HepG2 (cell line): ENCODE measurements at regions not wholly inside any gene's neighbourhood (a gene's known extent, or its start where the extent isn't known, plus 50 kb on each side); places are given as distances from the start of the nearest gene placed in this dataset.

Source experiments
- BRD4 ChIP-seq: sonication (generic); formaldehyde crosslinking; IDR thresholded peaks from 2 replicates; pipeline ENCODE4 v1.4.0; 2020; ENCODE audit warnings: missing genetic modification reagents
- EP300 ChIP-seq, 3 experiments: sonication (generic) in 1 of 3; formaldehyde crosslinking in 1 of 3; IDR thresholded peaks; 2 replicates each; pipeline versions ENCODE4 v1.5.1 to v1.6.1; 2011 to 2020; ENCODE audit warnings: low read depth in 2 of 3, low read length in 2 of 3, borderline replicate concordance in 1 of 3, improper control_type of control experiment in 1 of 3, mild to moderate bottlenecking in 1 of 3, missing genetic modification reagents in 1 of 3, moderate library complexity in 1 of 3
- FOXJ3 ChIP-seq: sonication (generic); formaldehyde crosslinking; IDR thresholded peaks from 2 replicates; pipeline ENCODE4 v1.4.0; 2020; ENCODE audit warnings: missing genetic modification reagents, mild to moderate bottlenecking, borderline replicate concordance
- MYNN ChIP-seq: sonication (generic); formaldehyde crosslinking; IDR thresholded peaks from 2 replicates; pipeline ENCODE4 v1.4.0; 2020; ENCODE audit warnings: mild to moderate bottlenecking, low read depth, missing genetic modification reagents
- SNAPC2 ChIP-seq: sonication (generic); formaldehyde crosslinking; IDR thresholded peaks from 2 replicates; pipeline ENCODE4 v1.8.1; 2022; ENCODE audit warnings: mild to moderate bottlenecking, missing genetic modification reagents
- SRY ChIP-seq: sonication (generic); formaldehyde crosslinking; IDR thresholded peaks from 2 replicates; pipeline ENCODE4 v1.8.0; 2022; ENCODE audit warnings: mild to moderate bottlenecking, missing genetic modification reagents
- TCF7 ChIP-seq: sonication (generic); IDR thresholded peaks from 2 replicates; pipeline ENCODE4 v1.6.1; 2016; ENCODE audit warnings: antibody characterized with exemption, low read depth
- ZNF20 ChIP-seq: sonication (generic); formaldehyde crosslinking; IDR thresholded peaks from 2 replicates; pipeline ENCODE4 v1.4.0; 2020; ENCODE audit warnings: mild to moderate bottlenecking, moderate library complexity, missing genetic modification reagents
- ZSCAN9 ChIP-seq: IDR thresholded peaks from 2 replicates; pipeline ENCODE4 v1.6.1; 2016; ENCODE audit warnings: borderline replicate concordance
- TF ChIP-seq, protein P1 (sequence below): sonication (generic); formaldehyde crosslinking; conservative IDR thresholded peaks from 2 replicates; pipeline ENCODE4 v1.5.0; 2020; ENCODE audit warnings: missing genetic modification reagents
- TF ChIP-seq, protein P2 (sequence below), 2 experiments: IDR thresholded peaks; 2 replicates each; pipeline ENCODE4 v1.6.1; 2011 to 2012; ENCODE audit warnings: low read length in 2 of 2, borderline replicate concordance in 1 of 2, low read depth in 1 of 2, mild to moderate bottlenecking in 1 of 2, moderate library complexity in 1 of 2
- TF ChIP-seq, protein P3 (sequence below): sonication (generic); formaldehyde crosslinking; IDR thresholded peaks from 2 replicates; pipeline ENCODE4 v1.4.0; 2020; ENCODE audit warnings: low read depth, missing genetic modification reagents
- TF ChIP-seq, protein P4 (sequence below): IDR thresholded peaks from 2 replicates; pipeline ENCODE4 v1.6.1; 2016
- TF ChIP-seq, protein P5 (sequence below): sonication (generic); formaldehyde crosslinking; IDR thresholded peaks from 2 replicates; pipeline ENCODE4 v1.5.0; 2020; ENCODE audit warnings: mild to moderate bottlenecking, missing genetic modification reagents, moderate library complexity

DNA sequence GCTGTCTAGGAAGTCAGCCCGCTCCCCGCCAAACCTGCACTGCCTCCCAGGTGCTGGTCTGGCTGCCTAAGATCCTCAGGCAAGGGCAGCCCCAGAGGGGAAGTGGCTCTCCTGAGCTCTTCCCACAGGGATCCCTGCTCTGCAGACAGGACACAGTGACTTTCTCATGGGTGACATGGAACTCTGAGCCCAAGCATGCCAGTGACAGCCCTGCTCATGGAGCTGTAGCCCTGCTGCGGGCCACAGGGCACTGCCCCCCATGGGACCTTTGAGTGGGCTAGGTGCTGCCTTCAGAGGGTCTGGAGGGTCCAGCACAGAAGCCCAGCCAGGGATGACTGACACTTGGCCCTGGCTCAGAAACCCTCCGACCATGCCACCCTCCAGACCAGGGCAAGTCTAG, 109.1 kb downstream of the TUBA3C start:
- TF ChIP-seq, protein P1, sequence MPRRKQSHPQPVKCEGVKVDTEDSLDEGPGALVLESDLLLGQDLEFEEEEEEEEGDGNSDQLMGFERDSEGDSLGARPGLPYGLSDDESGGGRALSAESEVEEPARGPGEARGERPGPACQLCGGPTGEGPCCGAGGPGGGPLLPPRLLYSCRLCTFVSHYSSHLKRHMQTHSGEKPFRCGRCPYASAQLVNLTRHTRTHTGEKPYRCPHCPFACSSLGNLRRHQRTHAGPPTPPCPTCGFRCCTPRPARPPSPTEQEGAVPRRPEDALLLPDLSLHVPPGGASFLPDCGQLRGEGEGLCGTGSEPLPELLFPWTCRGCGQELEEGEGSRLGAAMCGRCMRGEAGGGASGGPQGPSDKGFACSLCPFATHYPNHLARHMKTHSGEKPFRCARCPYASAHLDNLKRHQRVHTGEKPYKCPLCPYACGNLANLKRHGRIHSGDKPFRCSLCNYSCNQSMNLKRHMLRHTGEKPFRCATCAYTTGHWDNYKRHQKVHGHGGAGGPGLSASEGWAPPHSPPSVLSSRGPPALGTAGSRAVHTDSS (CRISPR knock-in tag), result no peak
- TF ChIP-seq, protein P2, sequence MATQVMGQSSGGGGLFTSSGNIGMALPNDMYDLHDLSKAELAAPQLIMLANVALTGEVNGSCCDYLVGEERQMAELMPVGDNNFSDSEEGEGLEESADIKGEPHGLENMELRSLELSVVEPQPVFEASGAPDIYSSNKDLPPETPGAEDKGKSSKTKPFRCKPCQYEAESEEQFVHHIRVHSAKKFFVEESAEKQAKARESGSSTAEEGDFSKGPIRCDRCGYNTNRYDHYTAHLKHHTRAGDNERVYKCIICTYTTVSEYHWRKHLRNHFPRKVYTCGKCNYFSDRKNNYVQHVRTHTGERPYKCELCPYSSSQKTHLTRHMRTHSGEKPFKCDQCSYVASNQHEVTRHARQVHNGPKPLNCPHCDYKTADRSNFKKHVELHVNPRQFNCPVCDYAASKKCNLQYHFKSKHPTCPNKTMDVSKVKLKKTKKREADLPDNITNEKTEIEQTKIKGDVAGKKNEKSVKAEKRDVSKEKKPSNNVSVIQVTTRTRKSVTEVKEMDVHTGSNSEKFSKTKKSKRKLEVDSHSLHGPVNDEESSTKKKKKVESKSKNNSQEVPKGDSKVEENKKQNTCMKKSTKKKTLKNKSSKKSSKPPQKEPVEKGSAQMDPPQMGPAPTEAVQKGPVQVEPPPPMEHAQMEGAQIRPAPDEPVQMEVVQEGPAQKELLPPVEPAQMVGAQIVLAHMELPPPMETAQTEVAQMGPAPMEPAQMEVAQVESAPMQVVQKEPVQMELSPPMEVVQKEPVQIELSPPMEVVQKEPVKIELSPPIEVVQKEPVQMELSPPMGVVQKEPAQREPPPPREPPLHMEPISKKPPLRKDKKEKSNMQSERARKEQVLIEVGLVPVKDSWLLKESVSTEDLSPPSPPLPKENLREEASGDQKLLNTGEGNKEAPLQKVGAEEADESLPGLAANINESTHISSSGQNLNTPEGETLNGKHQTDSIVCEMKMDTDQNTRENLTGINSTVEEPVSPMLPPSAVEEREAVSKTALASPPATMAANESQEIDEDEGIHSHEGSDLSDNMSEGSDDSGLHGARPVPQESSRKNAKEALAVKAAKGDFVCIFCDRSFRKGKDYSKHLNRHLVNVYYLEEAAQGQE (IDR thresholded peaks at IDR 0.05; ENCODE audit: borderline replicate concordance in 1 of 2, low read depth in 1 of 2, low read length in 2 of 2), result no peak
- no peak for TF ChIP-seq FOXJ3
- TF ChIP-seq ZSCAN9 (CRISPR knock-in tag), result no peak
- no peak for TF ChIP-seq BRD4 (CRISPR knock-in tag)
- TF ChIP-seq, protein P3, sequence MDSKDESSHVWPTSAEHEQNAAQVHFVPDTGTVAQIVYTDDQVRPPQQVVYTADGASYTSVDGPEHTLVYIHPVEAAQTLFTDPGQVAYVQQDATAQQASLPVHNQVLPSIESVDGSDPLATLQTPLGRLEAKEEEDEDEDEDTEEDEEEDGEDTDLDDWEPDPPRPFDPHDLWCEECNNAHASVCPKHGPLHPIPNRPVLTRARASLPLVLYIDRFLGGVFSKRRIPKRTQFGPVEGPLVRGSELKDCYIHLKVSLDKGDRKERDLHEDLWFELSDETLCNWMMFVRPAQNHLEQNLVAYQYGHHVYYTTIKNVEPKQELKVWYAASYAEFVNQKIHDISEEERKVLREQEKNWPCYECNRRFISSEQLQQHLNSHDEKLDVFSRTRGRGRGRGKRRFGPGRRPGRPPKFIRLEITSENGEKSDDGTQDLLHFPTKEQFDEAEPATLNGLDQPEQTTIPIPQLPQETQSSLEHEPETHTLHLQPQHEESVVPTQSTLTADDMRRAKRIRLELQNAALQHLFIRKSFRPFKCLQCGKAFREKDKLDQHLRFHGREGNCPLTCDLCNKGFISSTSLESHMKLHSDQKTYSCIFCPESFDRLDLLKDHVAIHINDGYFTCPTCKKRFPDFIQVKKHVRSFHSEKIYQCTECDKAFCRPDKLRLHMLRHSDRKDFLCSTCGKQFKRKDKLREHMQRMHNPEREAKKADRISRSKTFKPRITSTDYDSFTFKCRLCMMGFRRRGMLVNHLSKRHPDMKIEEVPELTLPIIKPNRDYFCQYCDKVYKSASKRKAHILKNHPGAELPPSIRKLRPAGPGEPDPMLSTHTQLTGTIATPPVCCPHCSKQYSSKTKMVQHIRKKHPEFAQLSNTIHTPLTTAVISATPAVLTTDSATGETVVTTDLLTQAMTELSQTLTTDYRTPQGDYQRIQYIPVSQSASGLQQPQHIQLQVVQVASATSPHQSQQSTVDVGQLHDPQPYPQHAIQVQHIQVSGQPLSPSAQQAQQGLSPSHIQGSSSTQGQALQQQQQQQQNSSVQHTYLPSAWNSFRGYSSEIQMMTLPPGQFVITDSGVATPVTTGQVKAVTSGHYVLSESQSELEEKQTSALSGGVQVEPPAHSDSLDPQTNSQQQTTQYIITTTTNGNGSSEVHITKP (CRISPR knock-in tag), result no peak
- TF ChIP-seq, protein P4, sequence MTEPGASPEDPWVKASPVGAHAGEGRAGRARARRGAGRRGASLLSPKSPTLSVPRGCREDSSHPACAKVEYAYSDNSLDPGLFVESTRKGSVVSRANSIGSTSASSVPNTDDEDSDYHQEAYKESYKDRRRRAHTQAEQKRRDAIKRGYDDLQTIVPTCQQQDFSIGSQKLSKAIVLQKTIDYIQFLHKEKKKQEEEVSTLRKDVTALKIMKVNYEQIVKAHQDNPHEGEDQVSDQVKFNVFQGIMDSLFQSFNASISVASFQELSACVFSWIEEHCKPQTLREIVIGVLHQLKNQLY (CRISPR knock-in tag), result no peak
- TF ChIP-seq, protein P5, sequence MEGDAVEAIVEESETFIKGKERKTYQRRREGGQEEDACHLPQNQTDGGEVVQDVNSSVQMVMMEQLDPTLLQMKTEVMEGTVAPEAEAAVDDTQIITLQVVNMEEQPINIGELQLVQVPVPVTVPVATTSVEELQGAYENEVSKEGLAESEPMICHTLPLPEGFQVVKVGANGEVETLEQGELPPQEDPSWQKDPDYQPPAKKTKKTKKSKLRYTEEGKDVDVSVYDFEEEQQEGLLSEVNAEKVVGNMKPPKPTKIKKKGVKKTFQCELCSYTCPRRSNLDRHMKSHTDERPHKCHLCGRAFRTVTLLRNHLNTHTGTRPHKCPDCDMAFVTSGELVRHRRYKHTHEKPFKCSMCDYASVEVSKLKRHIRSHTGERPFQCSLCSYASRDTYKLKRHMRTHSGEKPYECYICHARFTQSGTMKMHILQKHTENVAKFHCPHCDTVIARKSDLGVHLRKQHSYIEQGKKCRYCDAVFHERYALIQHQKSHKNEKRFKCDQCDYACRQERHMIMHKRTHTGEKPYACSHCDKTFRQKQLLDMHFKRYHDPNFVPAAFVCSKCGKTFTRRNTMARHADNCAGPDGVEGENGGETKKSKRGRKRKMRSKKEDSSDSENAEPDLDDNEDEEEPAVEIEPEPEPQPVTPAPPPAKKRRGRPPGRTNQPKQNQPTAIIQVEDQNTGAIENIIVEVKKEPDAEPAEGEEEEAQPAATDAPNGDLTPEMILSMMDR (CRISPR knock-in tag), result no peak
- no peak for TF ChIP-seq TCF7
- TF ChIP-seq SNAPC2, result no peak
- TF ChIP-seq SRY (CRISPR knock-in tag), result no peak
- TF ChIP-seq MYNN (CRISPR knock-in tag), result no peak
- TF ChIP-seq ZNF20 (CRISPR knock-in tag), result no peak
- TF ChIP-seq EP300 (IDR thresholded peaks at IDR 0.05; ENCODE audit: low read depth in 2 of 2, low read length in 2 of 2), result no peak
- no peak for TF ChIP-seq EP300 (CRISPR knock-in tag; IDR thresholded peaks at IDR 0.05; ENCODE audit: borderline replicate concordance)
